ENCODE measurements at regions not wholly inside any gene's neighbourhood (a gene's known extent, or its start where the extent isn't known, plus 50 kb on each side); places are given as distances from the start of the nearest gene placed in this dataset.

DNA sequence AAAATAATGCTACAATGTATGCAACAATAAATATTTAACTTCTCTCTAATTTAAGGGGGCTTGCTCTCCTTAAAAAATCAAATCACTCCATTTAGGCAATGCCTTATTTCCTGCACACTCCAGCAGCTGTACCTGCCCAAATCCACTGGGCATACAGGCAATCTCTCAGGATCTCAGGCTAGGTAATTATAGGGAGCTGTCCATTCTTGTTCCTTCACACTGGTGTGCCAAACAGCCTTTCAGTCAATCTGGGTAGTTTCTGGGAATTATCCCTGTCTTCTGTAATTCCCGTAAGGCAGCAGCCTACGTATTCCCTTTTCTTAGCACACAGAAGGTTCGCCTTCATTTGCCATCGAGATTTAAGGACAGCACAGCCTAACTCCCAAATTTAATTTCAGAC, 922.6 kb upstream of the SLIT2 start:
- FAIRE-seq = no peak
- intact Hi-C loops (cut with micrococcal nuclease; ENCODE audit: unreplicated experiment) = no loop called here
- Histone ChIP-seq H2AFZ (ENCODE audit: low read length) (no peak overlapping the region), H3K9ac (ENCODE audit: insufficient read depth, low read depth, low read length) (no peak overlapping the region), H3K4me3 (replicated peaks in 1 of 3; ENCODE audit: insufficient read depth in 1 of 3, low read depth in 2 of 3, low read length in 3 of 3) (no peak overlapping the region), H3K27ac (ENCODE audit: extremely low read length, insufficient read depth, low read length) (no peak overlapping the region), H3K4me2 (ENCODE audit: low read depth, low read length) (no peak overlapping the region), H3K4me1 (ENCODE audit: insufficient read depth, low read length) (no peaks in the 10 kb centered on the region), H3K79me2 (ENCODE audit: insufficient read depth, low read length) (no peaks in the 10 kb centered on the region), H3K9me3 (ENCODE audit: low read length) (peaks cover 88% of the 10 kb centered on the region), H3K36me3 (replicated peaks in 1 of 2; ENCODE audit: control insufficient read depth in 1 of 2, insufficient read depth in 2 of 2, low read length in 2 of 2) (no peaks in the 10 kb centered on the region), H4K20me1 (ENCODE audit: insufficient read depth, low read length) (no peaks in the 10 kb centered on the region), H3K27me3 (ENCODE audit: control insufficient read depth in 1 of 2, insufficient read depth in 2 of 2, low read length in 2 of 2) (no peaks in the 10 kb centered on the region)
- BruUV-seq (replicated peaks) = no TSS peak
- WGBS (ENCODE audit: low lambda C conversion rate) = 11% methylated on average over 4 of the region's 4 CpGs
- no peak for DNase-seq (ENCODE audit: low spot score)
- ATAC-seq = no peak
- ChIA-PET POLR2A (no interaction called here), CTCF (ENCODE audit: low intra/inter-chr PET ratio, low total read pairs) (no interaction called here)
- in situ Hi-C loops (cut with HindIII; ENCODE audit: extremely low pct_ligation_motif_present, low pct_unique_long_range_greater_than_20kb) = no loop called here
- TF ChIP-seq ZNF841 (CRISPR knock-in tag; IDR thresholded peaks at IDR 0.05; ENCODE audit: borderline replicate concordance) (no peak), TCF7 (IDR thresholded peaks at IDR 0.05; ENCODE audit: low read depth) (no peak), REL (CRISPR knock-in tag; conservative IDR thresholded peaks at IDR 0.05) (no peak), KDM5A (IDR thresholded peaks at IDR 0.05; ENCODE audit: borderline replicate concordance, low read length) (no peak), ZNF564 (CRISPR knock-in tag; IDR thresholded peaks at IDR 0.05) (no peak), AGO1 (IDR thresholded peaks at IDR 0.05; ENCODE audit: low read depth, low read length, poor library complexity, severe bottlenecking) (no peak), SNAI1 (CRISPR knock-in tag; IDR thresholded peaks at IDR 0.05; ENCODE audit: borderline replicate concordance) (no peak), ZNF441 (CRISPR knock-in tag; IDR thresholded peaks at IDR 0.05; ENCODE audit: borderline replicate concordance) (no peak), MEIS2 (CRISPR knock-in tag; IDR thresholded peaks at IDR 0.05) (no peak), HOXA7 (CRISPR knock-in tag; IDR thresholded peaks at IDR 0.05) (no peak)
- TF ChIP-seq, protein P1, sequence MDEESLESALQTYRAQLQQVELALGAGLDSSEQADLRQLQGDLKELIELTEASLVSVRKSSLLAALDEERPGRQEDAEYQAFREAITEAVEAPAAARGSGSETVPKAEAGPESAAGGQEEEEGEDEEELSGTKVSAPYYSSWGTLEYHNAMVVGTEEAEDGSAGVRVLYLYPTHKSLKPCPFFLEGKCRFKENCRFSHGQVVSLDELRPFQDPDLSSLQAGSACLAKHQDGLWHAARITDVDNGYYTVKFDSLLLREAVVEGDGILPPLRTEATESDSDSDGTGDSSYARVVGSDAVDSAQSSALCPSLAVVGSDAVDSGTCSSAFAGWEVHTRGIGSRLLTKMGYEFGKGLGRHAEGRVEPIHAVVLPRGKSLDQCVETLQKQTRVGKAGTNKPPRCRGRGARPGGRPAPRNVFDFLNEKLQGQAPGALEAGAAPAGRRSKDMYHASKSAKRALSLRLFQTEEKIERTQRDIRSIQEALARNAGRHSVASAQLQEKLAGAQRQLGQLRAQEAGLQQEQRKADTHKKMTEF (CRISPR knock-in tag; IDR thresholded peaks at IDR 0.05) = no peak
- TF ChIP-seq, protein P2, sequence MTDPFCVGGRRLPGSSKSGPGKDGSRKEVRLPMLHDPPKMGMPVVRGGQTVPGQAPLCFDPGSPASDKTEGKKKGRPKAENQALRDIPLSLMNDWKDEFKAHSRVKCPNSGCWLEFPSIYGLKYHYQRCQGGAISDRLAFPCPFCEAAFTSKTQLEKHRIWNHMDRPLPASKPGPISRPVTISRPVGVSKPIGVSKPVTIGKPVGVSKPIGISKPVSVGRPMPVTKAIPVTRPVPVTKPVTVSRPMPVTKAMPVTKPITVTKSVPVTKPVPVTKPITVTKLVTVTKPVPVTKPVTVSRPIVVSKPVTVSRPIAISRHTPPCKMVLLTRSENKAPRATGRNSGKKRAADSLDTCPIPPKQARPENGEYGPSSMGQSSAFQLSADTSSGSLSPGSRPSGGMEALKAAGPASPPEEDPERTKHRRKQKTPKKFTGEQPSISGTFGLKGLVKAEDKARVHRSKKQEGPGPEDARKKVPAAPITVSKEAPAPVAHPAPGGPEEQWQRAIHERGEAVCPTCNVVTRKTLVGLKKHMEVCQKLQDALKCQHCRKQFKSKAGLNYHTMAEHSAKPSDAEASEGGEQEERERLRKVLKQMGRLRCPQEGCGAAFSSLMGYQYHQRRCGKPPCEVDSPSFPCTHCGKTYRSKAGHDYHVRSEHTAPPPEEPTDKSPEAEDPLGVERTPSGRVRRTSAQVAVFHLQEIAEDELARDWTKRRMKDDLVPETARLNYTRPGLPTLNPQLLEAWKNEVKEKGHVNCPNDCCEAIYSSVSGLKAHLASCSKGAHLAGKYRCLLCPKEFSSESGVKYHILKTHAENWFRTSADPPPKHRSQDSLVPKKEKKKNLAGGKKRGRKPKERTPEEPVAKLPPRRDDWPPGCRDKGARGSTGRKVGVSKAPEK (CRISPR knock-in tag; IDR thresholded peaks at IDR 0.05; ENCODE audit: borderline replicate concordance) = no peak
- TF ChIP-seq, protein P3, sequence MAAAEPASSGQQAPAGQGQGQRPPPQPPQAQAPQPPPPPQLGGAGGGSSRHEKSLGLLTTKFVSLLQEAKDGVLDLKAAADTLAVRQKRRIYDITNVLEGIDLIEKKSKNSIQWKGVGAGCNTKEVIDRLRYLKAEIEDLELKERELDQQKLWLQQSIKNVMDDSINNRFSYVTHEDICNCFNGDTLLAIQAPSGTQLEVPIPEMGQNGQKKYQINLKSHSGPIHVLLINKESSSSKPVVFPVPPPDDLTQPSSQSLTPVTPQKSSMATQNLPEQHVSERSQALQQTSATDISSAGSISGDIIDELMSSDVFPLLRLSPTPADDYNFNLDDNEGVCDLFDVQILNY (CRISPR knock-in tag; conservative IDR thresholded peaks at IDR 0.05) = no peak
- TF ChIP-seq, protein P4, sequence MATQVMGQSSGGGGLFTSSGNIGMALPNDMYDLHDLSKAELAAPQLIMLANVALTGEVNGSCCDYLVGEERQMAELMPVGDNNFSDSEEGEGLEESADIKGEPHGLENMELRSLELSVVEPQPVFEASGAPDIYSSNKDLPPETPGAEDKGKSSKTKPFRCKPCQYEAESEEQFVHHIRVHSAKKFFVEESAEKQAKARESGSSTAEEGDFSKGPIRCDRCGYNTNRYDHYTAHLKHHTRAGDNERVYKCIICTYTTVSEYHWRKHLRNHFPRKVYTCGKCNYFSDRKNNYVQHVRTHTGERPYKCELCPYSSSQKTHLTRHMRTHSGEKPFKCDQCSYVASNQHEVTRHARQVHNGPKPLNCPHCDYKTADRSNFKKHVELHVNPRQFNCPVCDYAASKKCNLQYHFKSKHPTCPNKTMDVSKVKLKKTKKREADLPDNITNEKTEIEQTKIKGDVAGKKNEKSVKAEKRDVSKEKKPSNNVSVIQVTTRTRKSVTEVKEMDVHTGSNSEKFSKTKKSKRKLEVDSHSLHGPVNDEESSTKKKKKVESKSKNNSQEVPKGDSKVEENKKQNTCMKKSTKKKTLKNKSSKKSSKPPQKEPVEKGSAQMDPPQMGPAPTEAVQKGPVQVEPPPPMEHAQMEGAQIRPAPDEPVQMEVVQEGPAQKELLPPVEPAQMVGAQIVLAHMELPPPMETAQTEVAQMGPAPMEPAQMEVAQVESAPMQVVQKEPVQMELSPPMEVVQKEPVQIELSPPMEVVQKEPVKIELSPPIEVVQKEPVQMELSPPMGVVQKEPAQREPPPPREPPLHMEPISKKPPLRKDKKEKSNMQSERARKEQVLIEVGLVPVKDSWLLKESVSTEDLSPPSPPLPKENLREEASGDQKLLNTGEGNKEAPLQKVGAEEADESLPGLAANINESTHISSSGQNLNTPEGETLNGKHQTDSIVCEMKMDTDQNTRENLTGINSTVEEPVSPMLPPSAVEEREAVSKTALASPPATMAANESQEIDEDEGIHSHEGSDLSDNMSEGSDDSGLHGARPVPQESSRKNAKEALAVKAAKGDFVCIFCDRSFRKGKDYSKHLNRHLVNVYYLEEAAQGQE (IDR thresholded peaks at IDR 0.05; ENCODE audit: borderline replicate concordance in 1 of 2, low read depth in 1 of 2, low read length in 2 of 2) = no peak

Data from HepG2 (cell line).